HepG2 (cell line): ENCODE measurements at regions not wholly inside any gene's neighbourhood (a gene's known extent, or its start where the extent isn't known, plus 50 kb on each side); places are given as distances from the start of the nearest gene placed in this dataset.

ENCODE experiments used
- ATAC-seq: fragments of 200-7000 bp; cut with Tn5 transposase; 3 replicates; pipeline ENCODE4 v1.9.1; 2020; ENCODE audit warnings: mild to moderate bottlenecking, moderate library complexity
- BruUV-seq: library from RNA; stranded (reverse); fragments of 400-500 nt; replicated peaks from 2 replicates; lab custom pipeline; 2021; lab: Mats Ljungman, UMichigan
- CTCF ChIA-PET: fragments of 300-600 bp; formaldehyde crosslinking; extraction: SDS; loops from one replicate; lab custom pipeline; 2021; ENCODE audit warnings: low total read pairs, inconsistent platforms, low intra/inter-chr PET ratio; lab: Yijun Ruan, JAX
- POLR2A ChIA-PET: fragments of 350-600 bp; sonication (Branson Sonifier 250); formaldehyde crosslinking; loops from one replicate; lab custom pipeline; 2020; ENCODE audit warnings: antibody characterized with exemption, inconsistent platforms; lab: Yijun Ruan, JAX
- DNase-seq: peaks from one replicate; pipeline ENCODE4 v3.0.0-alpha.2; 2015; ENCODE audit warnings: low spot score
- FAIRE-seq: peaks from 3 replicates; lab custom pipeline; 2011; peaks lifted over from hg19 to GRCh38; lab: Jason Lieb, UNC
- H2AFZ ChIP-seq: one replicate; pipeline ENCODE4 v1.6.1; 2011; ENCODE audit warnings: low read length, inconsistent platforms
- H3K27ac ChIP-seq: fragments of 300-600 bp; 3 replicates; pipeline ENCODE4 v1.8.0; 2011; ENCODE audit warnings: mixed run types, mild to moderate bottlenecking, mixed read lengths, low read length, inconsistent platforms; ENCODE audit not compliant: insufficient read depth; ENCODE audit errors: extremely low read length
- H3K27me3 ChIP-seq, 2 experiments: fragments of 200-600 bp in 1 of 2; 2 replicates in 1 of 2; 3 replicates in 1 of 2; pipeline versions ENCODE4 v1.6.0 to v1.8.0; 2011; ENCODE audit warnings: low read length in 2 of 2, mild to moderate bottlenecking in 2 of 2, moderate library complexity in 2 of 2, inconsistent platforms in 1 of 2; ENCODE audit not compliant: insufficient read depth in 2 of 2, control insufficient read depth in 1 of 2
- H3K36me3 ChIP-seq, 2 experiments: fragments of 200-600 bp in 1 of 2; replicated peaks in 1 of 2; 2 replicates in 1 of 2; 3 replicates in 1 of 2; pipeline versions ENCODE4 v1.5.1 to v1.8.0; 2011; ENCODE audit warnings: low read length in 2 of 2, inconsistent platforms in 1 of 2; ENCODE audit not compliant: insufficient read depth in 2 of 2, control insufficient read depth in 1 of 2
- H3K4me1 ChIP-seq: 2 replicates; pipeline ENCODE4 v1.5.1; 2012; ENCODE audit warnings: low read length, inconsistent platforms; ENCODE audit not compliant: insufficient read depth
- H3K4me2 ChIP-seq: 2 replicates; pipeline ENCODE4 v1.6.0; 2011; ENCODE audit warnings: low read depth, low read length, inconsistent platforms
- H3K4me3 ChIP-seq, 3 experiments: fragments of 200-600 bp in 1 of 3; sonication (generic), shearing (Covaris generic) in 1 of 3; replicated peaks in 1 of 3; 2 replicates each; pipeline ENCODE4 v1.5.1; 2011 to 2016; ENCODE audit warnings: low read length in 3 of 3, inconsistent platforms in 2 of 3, low read depth in 2 of 3, mild to moderate bottlenecking in 2 of 3, control low read depth in 1 of 3, mixed read lengths in 1 of 3; ENCODE audit not compliant: insufficient read depth in 1 of 3
- H3K79me2 ChIP-seq: one replicate; pipeline ENCODE4 v1.6.1; 2011; ENCODE audit warnings: low read length, inconsistent platforms; ENCODE audit not compliant: insufficient read depth
- H3K9ac ChIP-seq: 2 replicates; pipeline ENCODE4 v1.6.0; 2011; ENCODE audit warnings: mild to moderate bottlenecking, low read depth, low read length, inconsistent platforms; ENCODE audit not compliant: insufficient read depth
- H3K9me3 ChIP-seq: 2 replicates; pipeline ENCODE4 v1.5.1; 2012; ENCODE audit warnings: mild to moderate bottlenecking, low read length
- H4K20me1 ChIP-seq: 2 replicates; pipeline ENCODE4 v1.6.0; 2011; ENCODE audit warnings: inconsistent platforms, mild to moderate bottlenecking, low read length, moderate library complexity; ENCODE audit not compliant: insufficient read depth
- CHD4 ChIP-seq: fragments of 200-600 bp; sonication (generic); IDR thresholded peaks from 2 replicates; pipeline ENCODE4 v1.7.0; 2017; ENCODE audit warnings: mild to moderate bottlenecking, low read length, borderline replicate concordance
- ZC3H4 ChIP-seq: sonication (generic); formaldehyde crosslinking; IDR thresholded peaks from 2 replicates; pipeline ENCODE4 v1.4.0; 2020; ENCODE audit warnings: missing genetic modification reagents, borderline replicate concordance
- WGBS: methylation state at CpG from one replicate; pipeline ENCODE4 v1.1.6; 2017; ENCODE audit warnings: low lambda C conversion rate; 5-methylcytosine and 5-hydroxymethylcytosine counted together
- in situ Hi-C: cut with HindIII; loops from 2 replicates; pipeline ENCODE4 v1.10.0; 2017; ENCODE audit warnings: low pct_unique_long_range_greater_than_20kb; ENCODE audit not compliant: extremely low pct_ligation_motif_present
- intact Hi-C: fragments of 100-400 bp; cut with micrococcal nuclease; formaldehyde crosslinking; loops from one replicate; pipeline ENCODE4 v1.10.0; 2022; ENCODE audit not compliant: unreplicated experiment
- TF ChIP-seq, protein P1 (sequence below), 2 experiments: fragments of 450-650 bp in 1 of 2; sonication (generic) in 1 of 2; formaldehyde crosslinking in 1 of 2; IDR thresholded peaks; 2 replicates each; pipeline versions ENCODE4 v1.6.1 to v1.8.0; 2016 to 2022; ENCODE audit warnings: antibody characterized with exemption in 1 of 2, mild to moderate bottlenecking in 1 of 2, missing genetic modification reagents in 1 of 2
- TF ChIP-seq, protein P2 (sequence below): sonication (generic); formaldehyde crosslinking; IDR thresholded peaks from 2 replicates; pipeline ENCODE4 v1.4.0; 2020; ENCODE audit warnings: missing genetic modification reagents

DNA sequence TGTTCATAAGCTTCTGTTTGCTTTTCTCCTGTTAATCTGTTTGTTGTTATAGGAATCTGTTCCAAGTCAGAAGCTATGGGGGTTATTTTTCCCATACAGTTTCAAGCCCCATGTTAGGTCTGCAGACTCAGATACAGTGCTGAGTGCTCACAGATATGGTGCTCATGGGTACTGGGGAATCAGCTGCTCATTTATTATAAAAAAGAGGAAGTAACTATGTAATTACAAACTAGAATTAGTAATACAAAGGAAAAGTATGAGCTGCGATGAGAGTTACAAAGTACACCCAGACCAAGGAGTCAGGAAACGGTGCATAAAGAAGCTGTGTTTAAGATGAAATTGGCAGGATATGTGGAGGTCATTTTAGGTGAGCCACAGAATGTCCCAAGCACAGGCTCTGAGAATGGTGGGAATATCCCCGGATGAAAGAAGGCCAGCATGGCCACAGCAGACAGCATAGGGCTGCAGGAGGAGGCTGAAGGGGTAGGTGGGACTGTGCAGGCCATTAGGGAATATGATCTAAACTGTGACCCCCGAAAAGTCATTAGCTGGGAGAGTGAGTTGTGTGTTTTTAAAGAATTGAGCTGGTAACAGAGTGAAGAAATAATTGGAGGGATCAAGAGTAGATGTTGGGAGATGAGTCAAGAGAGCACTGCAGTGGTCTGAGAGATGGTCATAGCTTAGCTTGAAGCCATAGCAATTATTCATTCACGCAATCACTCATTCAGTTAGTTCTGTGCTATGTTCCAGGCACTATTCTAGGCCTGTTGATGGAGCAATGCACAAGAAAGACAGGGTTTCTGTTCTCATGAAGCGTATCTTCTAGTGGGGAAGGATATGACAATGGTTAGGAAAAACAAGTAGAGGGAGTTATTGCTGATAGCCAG is 177.4 kb upstream of the UBL3 start:
- ChIA-PET CTCF (no interaction called here), POLR2A (no interaction called here)
- intact Hi-C loops = no loop called here
- no TSS peak for BruUV-seq
- Histone ChIP-seq H3K4me2 (no peak overlapping the region), H3K27me3 (no peaks in the 10 kb centered on the region; a peak in 1 of 5 replicates), H3K36me3 (no peaks in the 10 kb centered on the region), H3K9ac (no peak overlapping the region), H3K79me2 (no peaks in the 10 kb centered on the region), H3K27ac (no peak overlapping the region), H2AFZ (no peak overlapping the region), H3K9me3 (no peaks in the 10 kb centered on the region), H4K20me1 (no peaks in the 10 kb centered on the region), H3K4me3 (no peak overlapping the region), H3K4me1 (peaks cover 32% of the 10 kb centered on the region)
- TF ChIP-seq, protein P1, sequence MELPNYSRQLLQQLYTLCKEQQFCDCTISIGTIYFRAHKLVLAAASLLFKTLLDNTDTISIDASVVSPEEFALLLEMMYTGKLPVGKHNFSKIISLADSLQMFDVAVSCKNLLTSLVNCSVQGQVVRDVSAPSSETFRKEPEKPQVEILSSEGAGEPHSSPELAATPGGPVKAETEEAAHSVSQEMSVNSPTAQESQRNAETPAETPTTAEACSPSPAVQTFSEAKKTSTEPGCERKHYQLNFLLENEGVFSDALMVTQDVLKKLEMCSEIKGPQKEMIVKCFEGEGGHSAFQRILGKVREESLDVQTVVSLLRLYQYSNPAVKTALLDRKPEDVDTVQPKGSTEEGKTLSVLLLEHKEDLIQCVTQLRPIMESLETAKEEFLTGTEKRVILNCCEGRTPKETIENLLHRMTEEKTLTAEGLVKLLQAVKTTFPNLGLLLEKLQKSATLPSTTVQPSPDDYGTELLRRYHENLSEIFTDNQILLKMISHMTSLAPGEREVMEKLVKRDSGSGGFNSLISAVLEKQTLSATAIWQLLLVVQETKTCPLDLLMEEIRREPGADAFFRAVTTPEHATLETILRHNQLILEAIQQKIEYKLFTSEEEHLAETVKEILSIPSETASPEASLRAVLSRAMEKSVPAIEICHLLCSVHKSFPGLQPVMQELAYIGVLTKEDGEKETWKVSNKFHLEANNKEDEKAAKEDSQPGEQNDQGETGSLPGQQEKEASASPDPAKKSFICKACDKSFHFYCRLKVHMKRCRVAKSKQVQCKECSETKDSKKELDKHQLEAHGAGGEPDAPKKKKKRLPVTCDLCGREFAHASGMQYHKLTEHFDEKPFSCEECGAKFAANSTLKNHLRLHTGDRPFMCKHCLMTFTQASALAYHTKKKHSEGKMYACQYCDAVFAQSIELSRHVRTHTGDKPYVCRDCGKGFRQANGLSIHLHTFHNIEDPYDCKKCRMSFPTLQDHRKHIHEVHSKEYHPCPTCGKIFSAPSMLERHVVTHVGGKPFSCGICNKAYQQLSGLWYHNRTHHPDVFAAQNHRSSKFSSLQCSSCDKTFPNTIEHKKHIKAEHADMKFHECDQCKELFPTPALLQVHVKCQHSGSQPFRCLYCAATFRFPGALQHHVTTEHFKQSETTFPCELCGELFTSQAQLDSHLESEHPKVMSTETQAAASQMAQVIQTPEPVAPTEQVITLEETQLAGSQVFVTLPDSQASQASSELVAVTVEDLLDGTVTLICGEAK (IDR thresholded peaks at IDR 0.05) = no peak
- TF ChIP-seq, protein P1 (CRISPR knock-in tag; IDR thresholded peaks at IDR 0.05) = no peak
- TF ChIP-seq, protein P2, sequence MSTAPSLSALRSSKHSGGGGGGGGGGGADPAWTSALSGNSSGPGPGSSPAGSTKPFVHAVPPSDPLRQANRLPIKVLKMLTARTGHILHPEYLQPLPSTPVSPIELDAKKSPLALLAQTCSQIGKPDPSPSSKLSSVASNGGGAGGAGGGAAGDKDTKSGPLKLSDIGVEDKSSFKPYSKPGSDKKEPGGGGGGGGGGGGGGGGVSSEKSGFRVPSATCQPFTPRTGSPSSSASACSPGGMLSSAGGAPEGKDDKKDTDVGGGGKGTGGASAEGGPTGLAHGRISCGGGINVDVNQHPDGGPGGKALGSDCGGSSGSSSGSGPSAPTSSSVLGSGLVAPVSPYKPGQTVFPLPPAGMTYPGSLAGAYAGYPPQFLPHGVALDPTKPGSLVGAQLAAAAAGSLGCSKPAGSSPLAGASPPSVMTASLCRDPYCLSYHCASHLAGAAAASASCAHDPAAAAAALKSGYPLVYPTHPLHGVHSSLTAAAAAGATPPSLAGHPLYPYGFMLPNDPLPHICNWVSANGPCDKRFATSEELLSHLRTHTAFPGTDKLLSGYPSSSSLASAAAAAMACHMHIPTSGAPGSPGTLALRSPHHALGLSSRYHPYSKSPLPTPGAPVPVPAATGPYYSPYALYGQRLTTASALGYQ (CRISPR knock-in tag) = no peak
- TF ChIP-seq ZC3H4 (CRISPR knock-in tag) = no peak
- TF ChIP-seq CHD4 = no peak
- no peak for FAIRE-seq
- in situ Hi-C loops = no loop called here
- no peak for DNase-seq
- WGBS = 46% methylated on average over 6 of the region's 6 CpGs
- ATAC-seq = no peak; the same call in 2 of the 3 replicates
